ENCODE measurements at regions not wholly inside any gene's neighbourhood (a gene's known extent, or its start where the extent isn't known, plus 50 kb on each side); places are given as distances from the start of the nearest gene placed in this dataset.

DNA sequence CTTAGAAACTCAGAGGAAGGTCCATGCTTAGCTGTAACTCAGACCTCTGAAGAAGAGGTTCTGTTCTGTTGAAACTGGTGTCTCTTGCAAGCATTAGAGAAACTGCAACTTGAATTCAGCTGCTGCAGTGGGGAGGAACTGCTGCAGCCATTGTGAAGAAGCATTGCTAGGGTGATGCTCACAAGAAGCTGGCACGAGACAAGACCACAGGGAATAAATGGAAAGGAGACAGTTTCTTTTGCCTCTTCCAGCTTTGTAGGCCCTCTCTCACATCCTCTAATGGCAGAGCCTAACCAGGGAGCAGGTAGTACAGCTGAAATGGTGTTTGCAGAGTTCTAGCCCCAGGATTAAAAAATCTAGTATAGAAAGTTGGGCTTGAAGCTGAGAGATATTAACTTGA is 148.0 kb upstream of the DMAC1 start:
- no peaks in the 10 kb centered on the region for H3K36me3 Mint-ChIP-seq
- H3K4me3 Mint-ChIP-seq, result no peak overlapping the region
- TF ChIP-seq, protein P1, sequence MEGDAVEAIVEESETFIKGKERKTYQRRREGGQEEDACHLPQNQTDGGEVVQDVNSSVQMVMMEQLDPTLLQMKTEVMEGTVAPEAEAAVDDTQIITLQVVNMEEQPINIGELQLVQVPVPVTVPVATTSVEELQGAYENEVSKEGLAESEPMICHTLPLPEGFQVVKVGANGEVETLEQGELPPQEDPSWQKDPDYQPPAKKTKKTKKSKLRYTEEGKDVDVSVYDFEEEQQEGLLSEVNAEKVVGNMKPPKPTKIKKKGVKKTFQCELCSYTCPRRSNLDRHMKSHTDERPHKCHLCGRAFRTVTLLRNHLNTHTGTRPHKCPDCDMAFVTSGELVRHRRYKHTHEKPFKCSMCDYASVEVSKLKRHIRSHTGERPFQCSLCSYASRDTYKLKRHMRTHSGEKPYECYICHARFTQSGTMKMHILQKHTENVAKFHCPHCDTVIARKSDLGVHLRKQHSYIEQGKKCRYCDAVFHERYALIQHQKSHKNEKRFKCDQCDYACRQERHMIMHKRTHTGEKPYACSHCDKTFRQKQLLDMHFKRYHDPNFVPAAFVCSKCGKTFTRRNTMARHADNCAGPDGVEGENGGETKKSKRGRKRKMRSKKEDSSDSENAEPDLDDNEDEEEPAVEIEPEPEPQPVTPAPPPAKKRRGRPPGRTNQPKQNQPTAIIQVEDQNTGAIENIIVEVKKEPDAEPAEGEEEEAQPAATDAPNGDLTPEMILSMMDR (IDR thresholded peaks at IDR 0.05), result no peak
- Histone ChIP-seq H3K9me3 (replicated peaks in 1 of 2; ENCODE audit: control insufficient read depth in 1 of 2, insufficient read depth in 1 of 2, low read length in 2 of 2) (peaks cover 5 to 11% of the 10 kb centered on the region in 2 donors), H2AFZ (ENCODE audit: insufficient read depth, low read depth, low read length, poor library complexity, severe bottlenecking) (peak overlapping the region; percentile 43), H4K20me1 (ENCODE audit: insufficient read depth, low read length) (no peaks in the 10 kb centered on the region), H3K27ac (ENCODE audit: low read depth in 1 of 2, low read length in 2 of 2) (no peak overlapping the region), H3K27me3 (ENCODE audit: control insufficient read depth in 2 of 2, insufficient read depth in 2 of 2, low read length in 2 of 2) (no peaks in the 10 kb centered on the region), H3K79me2 (ENCODE audit: insufficient read depth, low read length) (no peaks in the 10 kb centered on the region), H3K9ac (ENCODE audit: insufficient read depth, low read length, poor library complexity, severe bottlenecking) (no peak overlapping the region), H3K36me3 (replicated peaks in 1 of 2; ENCODE audit: control insufficient read depth in 1 of 2, insufficient read depth in 2 of 2, low read length in 2 of 2) (no peaks in the 10 kb centered on the region), H3K4me2 (replicated peaks; ENCODE audit: extremely low read depth, low read length, poor library complexity, severe bottlenecking) (no peak overlapping the region), H3K4me1 (ENCODE audit: control insufficient read depth in 1 of 2, insufficient read depth in 2 of 2, low read length in 2 of 2) (peaks cover 4 to 7% of the 10 kb centered on the region in 2 donors), H3K4me3 (replicated peaks in 1 of 3; ENCODE audit: low read depth in 2 of 3, low read length in 3 of 3) (no peak overlapping the region)
- intact Hi-C loops (cut with micrococcal nuclease), result no loop called here
- H3K9me3 Mint-ChIP-seq, result peaks cover 0 to 9% (median 6%) of the 10 kb centered on the region in 7 donors
- no peaks in the 10 kb centered on the region for H3K27me3 Mint-ChIP-seq (ENCODE audit: low read depth in 3 of 3)
- 63% methylated on average over 1 of the region's 1 CpG for WGBS (ENCODE audit: insufficient coverage)
- peaks cover 9% of the 10 kb centered on the region for H3K4me1 Mint-ChIP-seq
- H3K27ac Mint-ChIP-seq, result no peak overlapping the region
- DNase-seq, result no peak

DNA sequence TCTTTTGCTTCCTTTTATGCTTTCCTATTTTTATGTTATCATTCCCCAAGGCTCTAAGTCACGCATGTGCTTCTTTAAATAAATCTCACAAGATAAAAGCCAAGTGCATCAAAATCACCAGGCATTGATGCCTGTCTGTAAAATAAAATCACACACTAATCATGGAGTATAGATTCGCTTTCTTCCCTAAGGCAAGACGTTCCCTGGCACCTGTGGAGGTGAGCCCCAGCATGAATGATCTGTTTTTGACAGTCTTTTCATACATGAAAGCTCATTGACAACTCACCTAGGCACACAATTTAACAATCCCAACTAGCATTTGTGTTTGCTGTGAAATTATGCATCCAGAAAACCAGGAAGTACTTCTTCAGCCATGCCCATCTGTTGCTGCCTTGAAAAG is 146.9 kb upstream of the DMAC1 start:
- H3K27me3 Mint-ChIP-seq (ENCODE audit: low read depth in 3 of 3), result no peaks in the 10 kb centered on the region
- intact Hi-C loops (cut with micrococcal nuclease), result no loop called here
- no peak overlapping the region for H3K9ac ChIP-seq (ENCODE audit: insufficient read depth, low read length, poor library complexity, severe bottlenecking)

More for the DNA sequence above, 146.9 kb upstream of the DMAC1 start:
- H3K27me3 ChIP-seq (ENCODE audit: control insufficient read depth in 2 of 2, insufficient read depth in 2 of 2, low read length in 2 of 2), result no peaks in the 10 kb centered on the region
- no peak overlapping the region for H3K4me3 ChIP-seq (replicated peaks in 1 of 3; ENCODE audit: low read depth in 2 of 3, low read length in 3 of 3)
- no peak for DNase-seq
- H2AFZ ChIP-seq (ENCODE audit: insufficient read depth, low read depth, low read length, poor library complexity, severe bottlenecking), result no peak overlapping the region
- H3K4me1 ChIP-seq (ENCODE audit: control insufficient read depth in 1 of 2, insufficient read depth in 2 of 2, low read length in 2 of 2), result peaks cover 4 to 7% of the 10 kb centered on the region in 2 donors
- no peaks in the 10 kb centered on the region for H3K36me3 ChIP-seq (replicated peaks in 1 of 2; ENCODE audit: control insufficient read depth in 1 of 2, insufficient read depth in 2 of 2, low read length in 2 of 2)
- no peak overlapping the region for H3K27ac ChIP-seq (ENCODE audit: low read depth in 1 of 2, low read length in 2 of 2)
- peaks cover 9% of the 10 kb centered on the region for H3K4me1 Mint-ChIP-seq
- H3K36me3 Mint-ChIP-seq, result no peaks in the 10 kb centered on the region
- no peaks in the 10 kb centered on the region for H3K79me2 ChIP-seq (ENCODE audit: insufficient read depth, low read length)
- TF ChIP-seq, protein P1 (IDR thresholded peaks at IDR 0.05), result no peak
- no peak overlapping the region for H3K4me3 Mint-ChIP-seq
- no CpG with 5 or more reads among the region's 3 CpGs for WGBS (ENCODE audit: insufficient coverage)
- H3K9me3 ChIP-seq (replicated peaks in 1 of 2; ENCODE audit: control insufficient read depth in 1 of 2, insufficient read depth in 1 of 2, low read length in 2 of 2), result peaks cover 5 to 11% of the 10 kb centered on the region in 2 donors
- H3K9me3 Mint-ChIP-seq, result peaks cover 0 to 11% (median 6%) of the 10 kb centered on the region in 7 donors
- no peak overlapping the region for H3K27ac Mint-ChIP-seq
- H3K4me2 ChIP-seq (replicated peaks; ENCODE audit: extremely low read depth, low read length, poor library complexity, severe bottlenecking), result no peak overlapping the region
- no peaks in the 10 kb centered on the region for H4K20me1 ChIP-seq (ENCODE audit: insufficient read depth, low read length)
